Transverse colon (tissue), 3 donors: ENCODE measurements at regions not wholly inside any gene's neighbourhood (a gene's known extent, or its start where the extent isn't known, plus 50 kb on each side); places are given as distances from the start of the nearest gene placed in this dataset.

Experiments used
- POLR2A ChIP-seq: fragments of 450-650 bp; IDR thresholded peaks from one replicate; pipeline ENCODE4 v1.6.1; 2016; ENCODE audit warnings: antibody characterized with exemption, mild to moderate bottlenecking, moderate library complexity
- TF ChIP-seq, protein P1 (sequence below), 5 experiments: fragments of 200-600 bp in 3 of 5; fragments of 450-650 bp in 2 of 5; sonication (generic) in 3 of 5; IDR thresholded peaks; 1 replicate in 2 of 5; 2 replicates in 3 of 5; pipeline ENCODE4 v1.5.1; 2016 to 2017; ENCODE audit warnings: antibody characterized with exemption in 5 of 5, inconsistent platforms in 3 of 5, mild to moderate bottlenecking in 2 of 5, moderate library complexity in 1 of 5

GRCh38 chr16:66298006-66298405 is 68.5 kb upstream of the CDH5 start:
- no peak for TF ChIP-seq POLR2A
- TF ChIP-seq, protein P1, sequence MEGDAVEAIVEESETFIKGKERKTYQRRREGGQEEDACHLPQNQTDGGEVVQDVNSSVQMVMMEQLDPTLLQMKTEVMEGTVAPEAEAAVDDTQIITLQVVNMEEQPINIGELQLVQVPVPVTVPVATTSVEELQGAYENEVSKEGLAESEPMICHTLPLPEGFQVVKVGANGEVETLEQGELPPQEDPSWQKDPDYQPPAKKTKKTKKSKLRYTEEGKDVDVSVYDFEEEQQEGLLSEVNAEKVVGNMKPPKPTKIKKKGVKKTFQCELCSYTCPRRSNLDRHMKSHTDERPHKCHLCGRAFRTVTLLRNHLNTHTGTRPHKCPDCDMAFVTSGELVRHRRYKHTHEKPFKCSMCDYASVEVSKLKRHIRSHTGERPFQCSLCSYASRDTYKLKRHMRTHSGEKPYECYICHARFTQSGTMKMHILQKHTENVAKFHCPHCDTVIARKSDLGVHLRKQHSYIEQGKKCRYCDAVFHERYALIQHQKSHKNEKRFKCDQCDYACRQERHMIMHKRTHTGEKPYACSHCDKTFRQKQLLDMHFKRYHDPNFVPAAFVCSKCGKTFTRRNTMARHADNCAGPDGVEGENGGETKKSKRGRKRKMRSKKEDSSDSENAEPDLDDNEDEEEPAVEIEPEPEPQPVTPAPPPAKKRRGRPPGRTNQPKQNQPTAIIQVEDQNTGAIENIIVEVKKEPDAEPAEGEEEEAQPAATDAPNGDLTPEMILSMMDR (IDR thresholded peaks at IDR 0.05) = no peak
